Hippocampal formation (tissue), 2 donors: ENCODE measurements at regions not wholly inside any gene's neighbourhood (a gene's known extent, or its start where the extent isn't known, plus 50 kb on each side); places are given as distances from the start of the nearest gene placed in this dataset.
"Not testable (repeated sequence)": the region's sequence is repeated elsewhere in the genome, so short reads cannot be mapped to it uniquely, and the experiment has no call there.

Source experiments
- DNase-seq, 2 donors: peaks; one replicate each; lab custom pipeline; 2025; lab: John Stamatoyannopoulos, UW

DNA sequence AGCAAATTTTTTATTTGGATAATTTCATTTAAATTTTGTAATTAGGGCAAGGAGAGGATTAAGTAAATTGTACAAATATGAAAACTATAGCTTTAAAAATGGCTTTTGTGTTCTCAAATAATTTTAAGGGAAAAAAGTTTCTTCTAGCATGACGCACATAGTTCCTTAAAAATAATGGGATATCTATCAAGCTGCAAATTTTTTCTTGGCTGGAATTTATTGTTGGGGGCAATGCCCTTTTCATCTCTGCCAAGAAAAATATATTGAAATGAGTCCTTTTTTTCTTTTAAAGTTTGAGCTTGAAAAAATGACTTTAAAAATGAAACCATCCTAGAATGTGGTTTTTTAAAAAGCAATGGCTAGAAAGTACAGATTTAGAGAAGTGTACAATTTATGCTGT lies 154.4 kb upstream of the UGT8 start:
- DNase-seq, result no peak

DNA sequence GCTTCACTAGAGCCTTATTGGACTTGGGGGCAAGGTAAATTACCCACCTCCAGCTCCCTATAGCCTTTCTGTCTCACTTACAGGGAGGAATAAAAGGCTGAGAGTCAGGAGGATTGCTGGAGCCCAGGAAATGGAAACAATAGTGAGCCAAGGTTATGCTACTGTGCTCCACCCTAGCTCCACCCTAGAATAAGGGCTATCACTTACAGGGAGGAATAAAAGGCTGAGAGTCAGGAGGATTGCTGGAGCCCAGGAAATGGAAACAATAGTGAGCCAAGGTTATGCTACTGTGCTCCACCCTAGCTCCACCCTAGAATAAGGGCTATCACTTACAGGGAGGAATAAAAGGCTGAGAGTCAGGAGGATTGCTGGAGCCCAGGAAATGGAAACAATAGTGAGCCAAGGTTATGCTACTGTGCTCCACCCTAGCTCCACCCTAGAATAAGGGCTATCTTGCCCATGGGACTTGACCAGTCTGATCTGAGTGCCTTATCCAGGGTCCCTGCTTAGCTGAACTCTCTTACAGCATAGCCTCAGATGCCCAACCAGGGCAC lies 150.6 kb upstream of the UGT8 start:
- not testable (repeated sequence) for DNase-seq

DNA sequence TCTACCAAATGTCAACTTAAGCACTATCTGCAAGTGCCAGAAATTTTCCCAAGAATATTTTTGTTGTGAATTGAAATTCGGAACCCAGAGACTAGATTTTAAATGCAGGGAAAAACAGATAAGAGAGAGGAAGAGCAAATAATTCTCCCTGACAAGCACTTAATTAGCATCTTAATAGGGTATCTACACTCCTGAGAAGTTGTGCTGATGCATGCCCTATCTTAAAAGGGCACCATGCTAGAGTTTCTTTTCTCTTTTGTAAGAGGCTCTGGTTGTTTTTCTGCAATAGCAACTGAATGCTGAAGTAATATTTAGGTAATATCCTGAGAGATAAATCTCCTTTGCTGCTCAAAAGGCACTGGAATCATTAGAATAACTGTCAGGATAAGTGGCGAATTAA lies 139.9 kb upstream of the UGT8 start:
- no peak for DNase-seq

DNA sequence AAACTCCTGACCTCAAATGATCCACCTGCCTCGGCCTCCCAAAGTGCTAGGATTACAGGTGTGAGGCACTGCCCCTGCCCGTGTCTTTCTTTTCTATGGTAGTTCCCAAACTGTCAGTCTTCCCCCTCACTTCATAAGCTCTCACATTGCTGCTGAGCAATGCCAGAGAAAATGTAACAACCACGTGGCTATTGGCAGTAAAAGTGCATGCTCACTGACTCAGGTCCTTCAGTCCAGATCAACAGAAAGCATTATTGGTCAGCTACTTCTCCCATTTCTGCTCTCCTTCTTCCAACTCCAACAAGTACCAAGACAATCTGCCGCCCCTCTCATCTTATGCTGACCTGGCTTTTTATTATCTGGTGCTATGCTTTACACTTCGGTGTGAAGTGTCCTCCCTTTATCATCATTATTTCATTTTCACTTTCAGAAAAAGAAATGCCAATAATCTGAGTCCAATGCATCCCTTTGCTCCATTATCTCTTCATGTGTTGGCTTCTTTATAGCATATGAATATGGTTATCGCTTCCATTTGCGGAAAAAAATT lies 133.8 kb upstream of the UGT8 start:
- DNase-seq, result no peak

DNA sequence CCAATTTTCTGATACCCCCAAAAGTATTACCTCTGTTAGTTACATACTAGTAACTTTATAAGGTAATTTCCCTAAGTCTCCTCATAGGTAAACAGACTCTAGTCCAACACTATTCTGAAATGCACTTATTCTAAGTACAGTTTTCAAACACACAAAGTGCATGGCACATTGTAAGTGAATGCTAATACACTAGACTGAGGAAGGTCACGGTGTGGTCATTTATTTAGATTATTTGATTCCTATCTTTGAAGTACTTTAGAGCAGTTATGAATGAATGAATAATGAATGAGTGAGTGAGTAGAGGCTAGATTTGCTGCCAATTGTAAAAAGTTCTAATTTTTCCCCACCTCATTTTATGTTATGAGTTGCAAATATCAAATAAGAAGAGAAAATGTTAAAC lies 132.8 kb upstream of the UGT8 start:
- no peak for DNase-seq

DNA sequence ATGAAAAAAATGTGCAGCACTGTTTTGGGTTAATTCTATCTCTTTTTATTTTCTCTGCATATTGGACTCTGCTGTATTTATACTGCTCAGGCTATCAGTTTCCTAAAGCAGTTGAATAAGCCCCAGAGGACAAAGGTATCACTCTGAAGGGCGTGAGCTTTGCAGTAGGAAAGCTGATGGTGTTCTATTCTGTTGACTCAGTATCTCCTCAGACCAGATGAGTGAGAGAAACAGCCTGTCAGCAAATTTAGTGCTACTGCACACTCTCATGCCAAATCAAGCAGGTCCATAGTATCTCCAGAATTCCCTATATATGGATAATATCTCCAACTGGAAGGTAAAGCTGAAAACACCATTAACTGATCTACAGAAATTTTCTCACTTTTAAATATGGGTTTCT lies 132.3 kb upstream of the UGT8 start:
- no peak for DNase-seq

DNA sequence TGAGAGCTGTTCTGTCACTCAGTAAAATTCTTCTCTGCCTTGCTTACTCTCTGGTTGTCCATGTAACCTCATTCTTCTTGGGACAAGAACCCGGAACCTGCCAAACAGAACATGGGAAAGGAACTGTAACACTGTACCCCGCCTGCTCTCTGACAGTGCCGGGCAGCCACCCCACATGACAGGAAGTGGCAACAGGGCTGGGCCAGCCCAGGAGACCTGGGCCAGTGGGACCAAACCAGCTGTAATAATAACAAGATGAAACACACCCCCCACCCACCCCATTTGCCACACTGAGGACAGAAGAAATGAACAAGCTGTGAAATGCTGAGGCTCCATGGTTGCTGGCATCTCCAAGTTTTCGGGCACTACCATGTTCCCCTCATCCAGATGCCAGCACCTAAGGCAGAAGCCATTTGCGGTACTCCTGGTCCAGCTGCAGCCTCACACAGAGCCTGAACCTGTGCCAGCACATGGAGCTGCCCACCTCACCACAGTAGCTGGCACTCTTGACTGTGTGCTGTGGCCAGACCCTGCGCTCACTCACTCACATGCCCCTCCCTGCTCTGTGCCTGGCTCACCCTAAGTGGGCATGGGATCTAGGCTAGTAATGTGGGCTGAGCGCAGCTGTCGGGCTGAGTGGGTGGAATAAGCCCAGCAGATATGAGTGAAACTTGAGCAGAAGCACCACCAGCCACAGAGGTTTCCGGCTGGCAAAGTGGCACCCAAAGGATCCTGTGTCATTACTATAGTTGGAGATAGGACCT lies 126.2 kb upstream of the UGT8 start:
- no peak for DNase-seq

DNA sequence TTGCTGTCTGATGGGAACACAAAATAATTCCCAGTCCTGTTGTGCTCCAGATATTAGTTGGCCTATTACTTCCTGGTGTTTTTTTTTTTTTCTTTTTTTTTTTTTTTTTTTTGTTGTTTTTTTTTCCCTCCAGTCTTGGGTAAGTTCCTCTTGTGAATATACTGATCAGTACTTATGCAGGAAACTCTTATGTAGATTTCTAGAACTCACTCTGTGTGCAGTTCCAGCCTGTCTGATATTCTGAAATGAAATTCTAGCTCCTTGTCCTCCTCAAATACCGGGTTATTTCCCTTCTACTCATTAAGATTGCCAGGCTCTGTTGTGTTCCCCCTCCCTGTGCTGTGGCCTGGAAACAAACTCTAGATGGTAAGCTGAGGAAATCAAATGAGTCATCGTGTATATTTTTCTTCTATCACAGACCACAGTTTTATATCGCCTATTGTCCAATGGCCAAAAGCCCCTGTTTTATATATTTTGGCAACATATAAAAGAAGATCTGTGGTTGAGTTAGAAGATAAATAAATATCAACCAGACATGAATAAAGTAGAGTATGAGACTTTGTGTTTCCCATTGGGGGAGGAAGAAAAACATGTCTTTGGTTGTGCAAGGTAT lies 124.3 kb upstream of the UGT8 start:
- no peak for DNase-seq

DNA sequence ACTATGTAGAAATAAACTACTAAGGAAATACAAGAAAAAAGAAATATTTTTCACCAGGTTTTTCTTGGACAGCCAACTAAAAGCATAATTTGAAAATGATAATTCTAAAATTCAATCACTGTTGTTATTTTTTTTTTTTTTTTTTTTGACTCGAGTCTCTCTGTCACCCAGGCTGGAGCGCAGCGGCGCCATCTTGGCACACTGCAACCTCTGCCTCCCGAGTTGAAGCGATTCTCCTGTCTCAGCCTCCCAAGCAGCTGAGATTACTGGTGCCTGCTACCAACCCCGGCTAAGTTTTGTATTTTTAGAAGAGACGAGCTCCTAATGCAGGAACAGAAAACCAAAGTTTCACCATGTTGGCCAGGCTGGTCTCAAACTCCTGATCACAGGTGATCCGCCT lies 122.3 kb upstream of the UGT8 start:
- no peak for DNase-seq

DNA sequence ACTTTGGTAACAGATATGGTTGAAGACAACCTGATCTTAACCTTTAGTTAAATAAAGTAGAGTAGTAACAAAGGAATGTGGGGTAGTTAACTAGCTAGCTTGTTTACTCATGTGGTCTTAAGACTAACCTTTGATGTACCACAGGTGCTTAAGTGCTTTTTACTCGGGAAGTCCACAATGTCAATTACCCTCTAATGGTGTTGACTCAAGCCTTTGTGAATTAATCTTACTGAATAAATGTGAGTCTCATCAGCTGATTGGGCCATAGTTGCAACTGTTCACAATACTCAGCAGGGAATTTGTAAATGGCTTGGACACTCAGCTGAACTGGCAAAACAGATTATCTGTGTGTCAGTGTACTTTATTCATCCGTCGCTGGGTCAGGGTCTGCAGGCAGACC lies 119.0 kb upstream of the UGT8 start:
- no peak for DNase-seq

DNA sequence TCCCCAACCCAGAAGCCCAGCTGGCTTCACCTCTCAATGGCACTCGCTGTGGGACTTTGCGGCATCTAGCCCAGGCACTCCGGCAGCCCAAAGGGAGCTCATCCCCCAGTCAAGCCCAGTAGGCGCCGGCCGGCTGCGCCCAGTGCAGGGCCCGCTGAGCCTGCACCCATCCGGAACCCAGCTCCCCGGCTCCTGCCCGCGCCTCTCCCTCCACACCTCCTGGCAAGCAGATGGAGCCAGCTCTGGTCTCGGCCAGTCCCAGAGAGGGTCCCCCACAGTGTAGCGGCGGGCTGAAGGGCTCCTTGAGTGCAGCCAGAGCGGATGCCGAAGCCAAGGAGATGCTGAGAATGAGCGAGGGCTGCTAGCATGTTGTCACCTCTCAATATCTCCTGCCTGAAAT lies 116.8 kb upstream of the UGT8 start:
- DNase-seq, result no peak

DNA sequence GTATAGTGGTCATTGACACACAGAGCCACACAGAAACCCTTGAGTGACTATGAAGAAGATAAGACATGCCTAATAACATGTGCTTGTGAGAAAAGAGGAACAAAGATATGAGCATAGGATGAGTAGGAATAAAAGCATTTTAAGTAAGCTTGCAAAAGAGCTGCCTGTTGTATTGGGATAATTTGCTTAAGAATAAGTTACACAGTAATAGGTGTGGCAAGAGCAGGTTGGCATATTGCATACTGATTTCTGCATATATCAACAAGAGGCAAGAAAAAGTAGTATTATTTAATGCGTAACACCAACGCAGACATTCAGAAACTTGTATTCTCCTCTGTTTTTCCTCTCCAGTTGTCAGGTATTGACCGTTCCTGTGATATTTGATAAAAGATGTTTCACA lies 111.5 kb upstream of the UGT8 start:
- no peak for DNase-seq

DNA sequence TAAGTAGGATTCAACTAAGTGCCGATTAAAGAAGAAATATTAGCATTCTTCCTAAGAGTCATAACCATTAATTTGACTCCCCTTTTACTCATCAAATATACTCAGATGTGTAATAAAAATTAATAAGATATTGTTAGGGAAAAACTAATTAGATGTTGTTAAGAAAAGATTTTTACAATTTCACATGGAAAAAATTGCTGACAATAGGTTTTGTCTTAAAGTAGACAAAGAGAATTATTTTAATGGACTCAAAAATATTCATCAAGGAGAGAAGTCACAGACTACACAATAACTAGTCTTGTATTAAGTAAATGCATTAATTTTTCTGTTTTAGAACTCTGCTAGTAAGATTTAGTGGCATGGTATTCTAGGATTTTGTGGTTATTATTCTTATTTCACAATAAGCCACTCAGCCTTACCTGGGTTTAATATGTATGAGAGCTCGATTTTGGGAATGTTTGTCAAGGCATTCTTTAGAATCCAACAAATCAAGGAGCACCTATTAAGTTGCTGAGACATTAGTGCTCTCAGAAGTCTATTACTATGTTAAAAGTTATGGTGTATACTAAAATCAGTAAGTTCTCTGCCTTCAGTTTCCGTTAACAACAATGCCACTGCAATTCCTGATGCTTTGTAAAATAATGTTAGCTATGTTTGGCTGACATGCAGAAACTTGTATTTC lies 110.2 kb upstream of the UGT8 start:
- no peak for DNase-seq

DNA sequence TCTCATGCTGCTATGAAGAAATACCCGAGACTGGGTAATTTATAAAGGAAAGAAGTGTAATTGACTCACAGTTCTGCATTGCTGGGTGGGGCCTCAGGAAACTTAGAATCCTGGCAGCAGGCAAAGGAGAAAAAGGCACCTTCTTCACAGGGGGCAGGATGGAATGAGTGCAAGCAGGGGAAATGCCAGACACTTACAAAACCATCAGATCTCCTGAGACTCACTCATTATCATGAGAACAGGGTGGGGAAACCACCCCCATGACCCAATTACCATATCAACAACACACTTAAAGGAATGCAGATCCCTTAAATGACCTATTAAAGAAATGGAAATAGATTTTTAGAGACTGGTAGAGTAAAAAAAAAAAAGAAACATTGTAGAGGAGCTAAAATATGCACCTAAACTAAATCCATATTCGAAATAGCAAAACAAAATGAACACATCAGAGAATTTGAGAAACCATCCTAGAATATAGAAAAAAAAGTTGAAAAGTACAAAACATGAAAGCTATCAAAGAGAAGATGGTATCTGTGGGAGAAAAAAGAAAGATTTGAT lies 104.3 kb upstream of the UGT8 start:
- no peak for DNase-seq

DNA sequence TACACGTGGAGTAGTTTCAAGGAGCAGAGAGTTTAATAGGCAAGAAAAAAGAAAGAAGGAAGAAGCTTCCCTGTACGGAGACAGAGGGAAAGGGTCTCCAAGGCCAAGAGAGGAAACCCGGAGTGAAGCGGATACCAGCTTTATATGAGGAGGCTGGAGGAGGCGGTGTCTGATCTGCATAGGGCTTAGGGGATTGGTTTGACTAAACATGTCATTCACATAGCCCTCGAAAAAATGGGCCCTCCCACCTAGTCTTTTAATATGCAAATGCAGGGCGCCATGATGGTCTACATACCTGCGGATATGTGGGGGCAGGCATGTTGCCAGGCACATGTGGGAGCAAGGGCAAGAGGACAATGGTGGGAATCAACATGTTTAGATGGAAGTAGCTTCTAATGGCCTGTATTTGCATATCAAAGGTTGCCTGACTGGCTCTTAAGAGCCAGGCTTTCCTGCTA lies 103.1 kb upstream of the UGT8 start:
- DNase-seq, result no peak

DNA sequence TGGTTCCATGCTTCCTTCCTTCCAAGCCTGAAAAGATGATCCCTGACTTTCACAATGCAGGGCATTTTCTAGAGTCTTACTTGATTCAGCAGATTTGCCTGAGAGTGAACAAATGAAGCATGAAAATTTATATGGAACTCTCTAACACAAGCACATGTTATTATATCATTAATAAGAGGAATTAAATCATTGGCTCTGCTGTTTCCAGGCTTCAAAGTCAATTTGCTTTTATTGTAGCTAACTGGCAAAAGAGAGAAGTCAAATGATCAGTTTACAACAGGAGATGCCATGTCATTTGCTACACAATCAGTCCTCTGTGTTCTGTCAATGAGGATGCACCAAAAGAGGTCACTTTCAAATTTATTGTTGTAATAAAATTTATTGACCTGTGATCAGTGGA lies 101.5 kb upstream of the UGT8 start:
- no peak for DNase-seq

DNA sequence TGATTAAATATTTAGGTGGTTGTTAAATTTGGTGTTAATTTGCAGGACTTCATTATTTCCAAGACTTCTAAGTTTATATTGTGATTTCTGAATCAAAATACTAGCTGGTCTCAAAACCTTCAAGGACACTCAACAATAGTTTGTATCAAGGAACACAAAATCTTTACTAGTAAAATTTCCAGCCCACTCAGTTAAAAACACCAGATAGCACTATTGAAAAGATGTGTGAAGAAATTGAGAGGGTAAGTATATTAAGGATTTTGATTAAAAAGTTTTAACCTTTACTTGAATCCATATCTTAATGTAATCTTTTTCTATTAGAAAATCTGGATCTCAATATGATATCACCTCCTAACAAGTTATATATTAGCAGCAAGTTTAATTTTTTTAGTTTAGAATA lies 89.3 kb upstream of the UGT8 start:
- DNase-seq, result peak in 1 of 2 donors; percentile 55

DNA sequence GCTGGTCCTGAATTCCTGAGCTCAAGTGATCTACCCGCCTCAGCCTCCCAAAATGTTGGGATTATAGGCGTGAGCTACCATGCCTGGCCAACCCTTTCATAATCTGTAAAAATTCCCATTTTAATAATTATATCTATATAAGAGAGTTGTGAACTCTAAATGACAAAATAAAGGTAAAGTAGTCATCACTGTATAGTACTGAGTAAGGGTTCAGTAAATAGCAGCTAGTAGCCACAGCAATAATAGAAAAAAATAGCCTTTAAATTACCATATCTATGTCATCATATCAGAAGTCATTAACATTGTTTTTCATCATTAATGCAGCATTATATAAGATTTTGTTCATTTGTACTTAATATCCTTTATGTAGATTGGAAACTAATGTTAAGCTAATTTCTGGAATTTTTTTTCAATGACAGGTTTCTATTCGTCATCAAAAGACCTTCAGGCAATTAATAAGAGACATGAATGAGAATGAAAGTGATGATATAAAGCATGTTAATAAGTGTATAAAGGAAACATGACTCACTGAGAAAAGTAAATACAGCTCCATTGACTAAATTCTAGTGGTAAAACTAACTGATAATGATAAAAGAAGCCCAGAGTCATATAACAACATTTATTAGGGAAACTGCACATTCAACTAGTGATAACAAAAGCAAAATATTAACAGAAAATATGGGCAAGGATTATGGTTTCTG lies 85.9 kb upstream of the UGT8 start:
- no peak for DNase-seq

DNA sequence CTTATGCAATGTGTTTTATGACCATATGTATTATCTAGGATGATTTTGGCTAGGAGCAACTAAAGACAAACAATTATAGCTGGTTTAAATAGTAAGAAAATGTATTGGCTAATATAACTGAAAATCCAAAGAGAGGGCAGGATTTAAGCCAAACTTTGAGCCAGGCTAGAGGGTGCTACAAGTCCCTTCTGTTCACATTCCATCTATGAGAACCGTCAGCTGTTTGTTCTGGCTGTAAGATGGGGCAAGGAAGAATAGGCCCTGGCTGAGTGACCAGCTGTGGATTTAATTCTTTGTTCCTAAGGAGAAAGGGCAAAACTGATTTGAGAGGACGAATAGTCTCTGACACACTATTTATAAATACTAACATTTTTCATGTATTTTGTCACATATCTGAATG lies 79.2 kb upstream of the UGT8 start:
- peak in 1 of 2 donors; percentile 30 for DNase-seq

DNA sequence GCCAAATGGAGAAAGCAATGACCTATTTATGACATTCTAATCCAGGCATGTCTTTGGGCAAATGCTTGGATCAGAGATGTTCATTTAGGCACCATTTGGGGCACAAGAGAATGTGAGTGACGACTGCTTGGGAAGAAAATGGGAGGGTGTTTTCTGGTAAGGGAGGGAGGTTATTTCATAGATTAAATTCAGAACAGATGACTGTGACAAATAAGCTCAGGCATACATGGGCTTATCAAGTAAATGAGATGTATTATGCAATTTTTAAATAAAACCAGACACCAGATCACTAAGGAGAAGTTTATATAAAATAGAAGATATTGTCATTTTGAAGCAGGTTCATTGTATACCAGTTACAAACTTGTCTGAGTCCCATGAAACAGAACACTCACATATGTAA lies 71.4 kb upstream of the UGT8 start:
- DNase-seq, result no peak

DNA sequence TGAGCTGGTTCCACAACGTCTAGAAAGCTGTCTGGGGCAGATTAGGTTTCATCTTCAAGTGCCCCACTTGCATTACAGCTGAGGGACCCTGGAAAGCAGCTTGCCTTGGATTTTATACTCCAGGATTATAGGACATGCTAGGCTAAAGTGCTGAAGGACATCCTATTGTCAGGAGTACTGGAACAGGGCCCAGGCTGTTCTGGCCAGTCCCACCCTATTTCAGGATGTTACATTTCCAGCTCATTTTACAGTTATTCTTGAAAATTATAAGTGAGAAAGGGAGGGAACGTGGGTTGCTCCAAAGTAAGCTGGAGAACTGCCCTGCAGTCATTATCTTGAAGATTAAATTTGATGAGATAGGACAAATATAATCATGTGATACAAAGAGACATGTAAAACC lies 71.0 kb upstream of the UGT8 start:
- DNase-seq, result no peak

DNA sequence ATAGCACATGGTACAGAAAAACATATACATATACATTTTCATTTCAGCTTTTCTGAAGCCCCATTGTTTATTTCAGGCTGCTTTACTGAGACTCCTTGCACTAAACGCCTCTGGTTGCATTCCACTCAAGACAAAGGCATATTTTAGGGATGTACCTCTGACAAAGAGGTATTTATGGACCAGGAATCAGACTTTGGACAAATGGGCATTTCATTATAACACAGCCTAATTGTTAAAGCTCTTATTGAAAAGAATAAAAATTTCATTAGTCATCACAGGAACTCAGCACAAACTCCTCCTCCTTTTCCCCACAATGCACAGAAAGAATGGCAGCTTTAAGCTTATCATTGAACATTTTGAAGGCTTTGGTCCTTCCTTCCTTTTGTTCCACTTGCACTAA lies 62.9 kb upstream of the UGT8 start:
- DNase-seq, result peak in 1 of 2 donors; percentile 52
